GM21447 (cell line): ENCODE measurements at regions not wholly inside any gene's neighbourhood (a gene's known extent, or its start where the extent isn't known, plus 50 kb on each side); places are given as distances from the start of the nearest gene placed in this dataset.
"Not testable (repeated sequence)": the region's sequence is repeated elsewhere in the genome, so short reads cannot be mapped to it uniquely, and the experiment has no call there.

Source experiments
- ATAC-seq: cut with Tn5 transposase; IDR thresholded peaks from one replicate; pipeline ENCODE4 v1.9.1; 2021; ENCODE audit not compliant: unreplicated experiment

DNA sequence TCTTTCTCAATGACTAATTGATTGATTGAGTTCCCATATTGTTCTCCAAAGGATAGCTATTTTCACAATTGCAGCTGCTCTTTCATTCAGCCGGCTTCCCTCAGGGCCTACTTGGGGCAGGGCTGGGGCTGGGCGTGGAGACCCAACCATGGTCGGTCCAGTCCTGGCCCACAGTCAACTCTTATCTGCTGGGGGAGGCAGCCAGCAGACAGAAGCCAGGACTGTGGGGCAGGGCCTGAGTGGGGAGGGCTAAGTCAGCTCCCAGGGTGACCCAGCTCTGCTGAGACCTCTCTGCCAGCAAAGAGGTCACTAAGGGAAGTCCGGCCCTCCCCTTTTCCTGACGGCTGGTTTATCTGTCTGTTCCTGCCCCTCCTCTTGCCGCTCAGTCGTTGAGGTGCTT is 735.2 kb downstream of the TBC1D22A start:
- no peak for ATAC-seq

DNA sequence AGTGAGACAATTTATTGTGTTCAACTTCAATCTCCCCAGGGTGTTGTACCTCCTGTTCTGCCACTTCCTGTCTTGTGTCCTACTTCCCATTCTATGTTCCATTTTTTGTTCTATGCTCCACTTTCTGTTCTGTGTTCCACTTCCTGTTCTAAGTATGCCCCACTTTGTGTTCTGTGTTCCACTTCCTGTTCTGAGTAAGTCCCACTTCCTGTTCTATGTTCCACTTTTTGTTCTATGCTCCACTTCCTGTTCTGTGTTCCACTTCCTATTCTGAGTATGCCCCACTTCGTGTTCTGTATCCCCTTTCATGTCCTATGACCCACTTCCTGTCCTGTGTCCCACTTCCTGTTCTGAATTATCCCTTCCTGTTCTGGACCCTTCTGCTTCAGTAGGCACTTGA is 732.7 kb downstream of the TBC1D22A start:
- no peak for ATAC-seq

DNA sequence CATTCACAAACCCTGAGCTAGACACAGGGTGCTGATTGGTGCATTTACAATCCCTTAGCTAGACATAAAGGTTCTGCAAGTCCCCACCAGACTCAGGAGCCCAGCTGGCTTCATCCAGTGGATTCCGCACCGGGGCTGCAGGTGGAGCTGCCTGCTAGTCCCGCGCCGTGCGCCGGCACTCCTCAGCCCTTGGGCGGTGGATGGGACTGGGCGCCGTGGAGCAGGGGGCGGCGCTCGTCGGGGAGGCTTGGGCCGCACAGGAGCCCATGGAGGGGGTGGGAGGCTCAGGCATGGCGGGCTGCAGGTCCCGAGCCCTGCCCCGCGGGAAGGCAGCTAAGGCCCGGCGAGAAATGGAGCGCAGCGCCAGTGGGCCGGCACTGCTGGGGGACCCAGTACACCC is 725.7 kb downstream of the TBC1D22A start:
- not testable (repeated sequence) for ATAC-seq

DNA sequence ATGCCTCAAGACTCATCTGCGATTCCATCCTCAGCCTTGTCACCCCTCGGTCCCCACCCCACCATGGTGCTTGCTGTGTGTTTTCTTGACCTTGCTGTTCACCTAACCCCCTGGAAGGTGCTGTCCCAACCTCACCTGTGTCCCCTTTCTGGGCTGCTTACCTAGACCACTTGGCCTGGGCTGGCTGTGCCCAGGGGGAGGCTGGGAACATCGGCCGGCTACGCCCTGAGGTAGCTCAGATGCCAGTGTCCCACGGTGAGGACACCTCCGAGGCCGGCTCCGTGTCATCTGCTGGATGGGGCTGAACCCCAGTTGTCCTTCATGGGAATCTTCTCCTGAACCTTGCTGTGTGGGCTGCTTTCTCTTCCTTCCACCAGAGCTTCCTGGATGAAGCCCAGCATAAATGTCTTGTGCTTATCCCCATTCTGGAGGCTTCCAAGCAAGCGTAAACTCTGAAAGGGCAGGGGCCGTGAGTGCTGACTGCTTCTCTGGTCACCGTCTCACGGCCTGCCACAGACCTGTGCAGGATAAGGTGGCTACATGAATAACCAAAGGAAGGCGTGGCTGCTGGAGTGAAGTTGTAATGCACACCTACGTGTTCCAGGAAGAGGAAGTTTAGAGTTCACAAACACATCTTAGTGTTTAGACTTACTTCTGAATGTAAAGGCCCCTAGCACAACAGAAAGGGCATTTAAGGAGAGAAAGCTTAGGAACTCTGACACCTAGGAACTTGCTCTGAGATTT is 724.3 kb downstream of the TBC1D22A start:
- no peak for ATAC-seq

DNA sequence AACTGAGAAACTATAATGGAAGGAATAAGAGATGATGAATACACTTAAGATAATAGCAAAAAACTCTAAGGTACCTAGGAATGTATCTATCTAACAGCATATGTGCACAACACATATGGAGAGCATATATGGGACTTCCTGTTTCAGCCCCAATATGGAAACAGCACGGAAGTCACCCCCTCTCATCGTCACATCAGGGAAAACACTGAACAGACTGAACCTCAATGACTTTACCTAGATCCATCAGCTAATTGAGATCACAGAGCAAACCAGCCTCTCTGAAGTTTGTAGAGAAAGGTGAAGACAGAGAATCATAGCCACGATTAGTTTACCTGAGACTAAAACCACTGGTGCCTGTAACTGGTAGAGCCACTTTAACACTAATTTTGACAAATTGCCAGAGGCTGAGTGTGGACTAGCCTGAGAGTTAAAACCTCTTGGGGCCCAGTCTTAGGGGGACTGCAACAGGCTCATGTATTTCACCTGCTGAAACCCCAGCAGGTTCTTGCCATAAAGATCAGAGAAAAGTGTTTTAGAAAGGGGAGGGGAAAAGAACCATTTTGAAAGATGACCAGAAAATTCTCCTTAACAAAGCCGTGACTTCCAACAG is 722.6 kb downstream of the TBC1D22A start:
- ATAC-seq = no peak

DNA sequence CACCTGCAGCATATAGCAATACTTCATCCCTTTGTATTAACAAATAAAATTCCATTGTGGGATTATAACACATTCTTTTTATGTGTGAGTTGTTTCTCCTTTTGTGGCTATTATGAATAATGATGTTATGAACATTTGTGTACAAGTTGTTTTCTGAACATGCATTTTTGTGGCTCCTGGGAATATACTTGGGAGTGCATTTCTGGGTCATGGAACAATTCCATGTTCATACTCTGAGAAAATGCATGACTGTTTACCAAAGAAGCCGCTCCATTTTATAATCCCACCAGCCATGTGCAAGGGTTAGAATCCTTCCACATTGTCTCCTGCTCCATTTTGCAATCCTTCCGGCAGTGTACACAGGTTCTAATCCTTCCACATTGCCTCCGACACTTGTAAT is 713.8 kb downstream of the TBC1D22A start:
- no peak for ATAC-seq

DNA sequence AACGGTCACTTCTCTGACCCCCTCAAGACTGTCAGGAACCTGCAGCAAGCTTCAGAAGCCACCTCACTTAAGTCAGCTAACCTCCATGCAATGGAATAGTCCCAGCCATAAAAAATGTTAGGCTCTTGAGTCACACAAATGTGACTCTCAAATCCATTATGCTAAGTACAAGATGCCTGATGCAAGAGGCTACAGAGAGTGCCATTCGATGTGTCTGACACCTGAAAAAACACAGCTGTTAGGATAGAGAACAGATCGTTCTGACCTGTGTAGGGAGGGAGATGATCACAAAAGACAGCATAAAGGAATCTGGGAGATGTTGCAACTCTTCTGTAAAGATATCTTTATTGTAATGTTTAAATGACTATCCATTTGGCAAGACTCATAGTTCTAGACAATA is 712.4 kb downstream of the TBC1D22A start:
- no peak for ATAC-seq

DNA sequence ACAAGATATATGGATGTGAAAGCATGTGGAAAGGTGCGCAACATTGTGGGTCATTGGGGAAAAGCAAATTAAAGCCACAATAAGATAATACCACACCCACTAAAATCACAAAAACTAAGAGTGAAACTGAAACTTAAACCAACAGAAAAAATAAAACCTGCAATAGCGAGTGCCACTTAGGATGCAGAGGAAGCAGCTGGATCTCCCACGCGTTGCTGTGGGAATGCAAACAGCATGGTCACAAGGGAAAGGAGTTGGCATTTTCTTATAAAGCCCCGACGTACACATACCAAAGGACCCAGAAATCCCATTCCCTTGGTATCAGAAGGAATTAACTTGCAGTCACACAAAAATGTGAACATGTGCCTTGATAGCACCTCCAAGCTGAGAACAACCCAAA is 712.0 kb downstream of the TBC1D22A start:
- ATAC-seq = no peak

DNA sequence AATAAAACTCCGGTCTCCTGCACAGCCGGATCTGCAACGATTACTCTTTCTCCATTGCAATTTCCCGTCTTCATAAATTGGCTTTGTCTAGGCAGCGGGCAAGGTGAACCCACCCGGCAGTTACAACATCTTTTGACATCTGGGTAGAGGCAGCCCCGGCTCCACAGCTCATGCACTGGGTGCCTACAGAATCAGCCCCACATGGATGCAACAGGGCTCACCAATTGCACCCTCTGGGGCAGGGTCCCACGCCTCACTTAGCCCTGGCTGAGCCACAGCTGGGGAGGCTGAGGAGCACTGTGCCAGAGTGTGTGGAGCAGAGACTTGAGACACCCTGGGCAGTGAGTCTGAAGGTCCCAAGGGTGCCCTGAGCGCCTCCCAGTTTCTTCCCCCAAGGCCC is 710.2 kb downstream of the TBC1D22A start:
- no peak for ATAC-seq

DNA sequence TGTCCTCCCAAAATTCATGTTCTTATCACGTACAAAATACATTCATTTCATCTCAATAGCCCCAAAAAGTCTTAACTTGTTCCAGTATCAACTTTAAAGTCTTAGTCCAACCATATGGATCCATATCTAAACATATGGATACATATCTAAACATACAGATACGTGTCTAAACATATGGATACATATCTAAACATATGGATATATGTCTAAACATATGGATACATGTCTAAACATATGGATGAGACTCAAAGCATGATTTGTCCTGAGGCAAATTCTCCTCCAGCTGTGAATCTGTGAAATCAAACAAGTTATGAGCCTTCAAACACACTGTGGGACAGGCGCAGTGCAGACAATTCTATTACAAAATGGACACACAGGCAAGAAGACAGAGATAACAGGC is 709.0 kb downstream of the TBC1D22A start:
- ATAC-seq = no peak

DNA sequence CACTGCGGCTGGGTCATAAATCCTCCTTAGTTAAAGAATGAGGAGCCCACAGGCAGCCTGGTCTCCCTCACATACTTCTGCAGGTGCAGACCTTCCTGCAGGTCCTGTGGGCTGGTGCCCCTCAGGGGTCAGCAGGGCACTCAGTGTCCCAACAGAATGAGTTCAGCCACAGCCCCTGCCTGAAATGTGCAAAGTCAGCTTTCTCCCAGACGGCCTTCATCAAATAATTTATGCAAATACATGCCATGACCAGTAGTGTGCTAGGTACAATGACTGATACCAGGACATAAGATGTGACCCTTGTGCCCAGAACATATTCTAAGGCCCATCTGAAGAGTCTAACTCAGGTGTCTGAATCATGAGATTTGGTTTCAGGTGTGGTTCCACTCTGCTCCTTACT is 703.4 kb downstream of the TBC1D22A start:
- ATAC-seq = no peak

DNA sequence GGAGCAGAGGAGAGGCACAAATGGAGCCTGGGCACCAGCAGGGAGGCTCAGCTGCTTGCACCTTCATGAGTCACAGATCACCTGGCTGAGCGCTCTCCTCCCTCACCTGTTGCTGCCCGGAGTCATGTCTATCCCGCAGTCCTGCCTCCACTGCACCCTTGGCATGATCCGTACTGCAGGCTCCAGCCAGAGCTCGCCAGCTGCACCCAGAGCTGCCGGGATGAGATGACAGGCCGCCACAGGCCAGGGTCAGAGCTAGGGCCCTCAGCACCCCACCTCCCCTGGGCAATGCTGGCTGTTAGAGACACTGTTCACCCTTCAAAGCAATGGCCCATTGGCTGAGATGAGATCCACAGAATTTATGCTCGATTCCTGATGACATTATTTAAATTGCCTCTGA is 702.8 kb downstream of the TBC1D22A start:
- no peak for ATAC-seq

DNA sequence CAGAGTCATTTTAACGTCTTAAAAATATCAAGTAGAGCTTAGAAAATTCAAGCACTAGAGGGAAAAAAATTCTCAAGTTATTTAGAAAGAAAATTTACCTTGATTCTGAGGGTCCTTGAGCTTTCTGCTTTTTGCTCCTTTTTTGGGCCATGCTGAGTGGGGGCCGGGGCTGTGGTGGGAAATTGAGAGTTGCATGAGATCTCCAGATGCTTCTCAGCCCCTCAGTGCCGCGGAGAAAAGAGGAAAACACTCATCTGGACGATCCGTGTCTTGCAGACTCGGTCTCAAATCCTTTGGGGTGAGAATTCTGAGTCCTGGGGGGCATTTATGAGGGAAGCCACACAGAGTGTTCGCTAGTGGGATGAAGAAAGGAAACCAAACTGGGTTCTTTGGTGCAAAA is 700.8 kb downstream of the TBC1D22A start:
- no peak for ATAC-seq

DNA sequence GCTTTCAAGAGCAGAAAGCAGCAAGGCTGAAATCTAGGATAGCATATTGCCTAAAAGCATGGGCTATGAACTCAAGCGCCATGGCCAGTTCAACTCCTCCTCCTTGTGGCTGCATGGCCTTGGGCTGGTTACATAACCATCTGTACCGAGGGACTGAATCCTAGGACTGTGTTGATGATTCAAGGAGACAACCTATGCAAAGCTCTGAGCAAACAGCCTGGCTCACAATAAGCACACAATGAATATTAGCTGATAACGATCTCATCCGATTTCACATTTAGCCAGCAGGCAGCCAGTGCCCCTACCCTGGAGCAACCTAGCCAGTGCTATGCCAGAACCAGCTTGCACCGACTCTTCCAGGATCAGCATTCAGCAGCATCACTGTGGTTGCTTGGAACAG is 698.4 kb downstream of the TBC1D22A start:
- ATAC-seq = no peak

DNA sequence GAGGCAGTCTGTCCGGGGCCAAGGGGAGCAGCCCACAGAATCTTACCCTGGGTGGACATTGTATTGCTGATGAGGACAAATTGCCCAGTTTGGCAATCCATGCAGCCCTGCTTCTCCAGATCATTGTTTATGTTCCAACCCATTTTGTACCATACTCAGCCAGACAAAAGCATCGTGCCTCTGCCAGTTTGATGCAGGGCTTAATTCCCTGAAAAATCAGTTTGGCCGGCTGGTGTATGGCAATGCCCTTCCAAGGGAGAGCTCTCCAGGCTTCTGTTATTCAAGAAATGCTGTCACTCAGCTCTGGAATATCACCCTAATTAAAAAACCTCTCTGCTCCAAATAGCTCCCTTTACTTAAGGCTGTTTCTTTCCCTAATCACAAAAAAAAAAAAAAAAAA is 697.7 kb downstream of the TBC1D22A start:
- ATAC-seq = no peak

DNA sequence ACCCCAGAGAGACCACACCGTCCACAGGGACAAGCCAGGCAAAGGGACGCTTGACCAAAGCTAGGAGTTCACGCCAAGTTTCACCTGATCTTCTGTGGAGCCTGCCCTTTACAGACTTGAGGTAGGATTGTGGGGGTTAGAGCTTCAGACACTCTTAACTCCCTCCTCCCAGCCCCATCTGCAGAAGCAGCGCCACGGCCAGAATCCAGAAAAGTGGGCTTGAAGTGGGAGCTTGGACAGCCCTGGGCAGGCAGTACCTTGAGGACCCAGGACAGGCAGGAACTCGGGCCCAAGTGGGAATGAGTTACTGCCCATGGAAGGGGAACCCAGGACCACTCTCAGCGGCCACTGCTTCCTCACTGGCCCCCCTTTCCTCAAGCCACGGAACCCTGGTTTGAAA is 695.9 kb downstream of the TBC1D22A start:
- no peak for ATAC-seq

DNA sequence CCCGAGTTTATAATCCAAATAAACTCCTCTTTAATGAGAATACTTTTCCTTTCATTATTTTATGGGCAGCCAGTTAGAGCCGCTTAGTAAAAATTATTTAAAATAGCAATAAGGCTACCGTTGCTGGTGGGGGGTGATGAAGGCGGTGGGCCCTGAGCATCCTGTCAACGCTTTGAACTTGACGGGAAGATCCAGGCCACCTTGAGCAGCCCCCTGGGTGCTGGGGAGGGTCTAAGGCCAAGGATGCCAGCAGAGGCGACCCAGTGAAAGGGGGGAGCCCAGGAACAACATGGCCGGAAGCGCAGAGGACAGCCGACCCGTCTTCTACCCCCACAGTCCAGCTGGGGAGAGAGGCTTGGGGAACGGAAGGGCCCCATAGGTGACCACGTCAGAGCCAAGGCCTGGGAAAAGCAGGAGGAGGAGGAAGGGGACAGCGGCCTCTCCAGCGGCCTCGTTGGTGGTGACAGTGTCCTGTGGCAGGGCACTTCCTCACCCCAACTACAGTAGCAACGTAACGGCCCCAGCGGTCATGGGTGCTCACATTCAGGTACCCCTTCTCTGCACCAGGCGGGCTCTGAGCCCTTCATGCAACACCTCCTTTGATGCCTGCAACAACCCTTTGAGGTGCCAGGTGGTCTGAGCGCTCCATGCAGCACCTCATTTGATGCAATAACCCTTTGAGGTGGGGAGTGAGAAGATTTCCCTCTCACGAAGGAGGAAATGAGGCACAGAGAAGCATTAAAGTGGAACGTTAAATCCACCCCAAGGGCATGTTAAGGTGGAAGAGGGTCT is 695.3 kb downstream of the TBC1D22A start:
- no peak for ATAC-seq

DNA sequence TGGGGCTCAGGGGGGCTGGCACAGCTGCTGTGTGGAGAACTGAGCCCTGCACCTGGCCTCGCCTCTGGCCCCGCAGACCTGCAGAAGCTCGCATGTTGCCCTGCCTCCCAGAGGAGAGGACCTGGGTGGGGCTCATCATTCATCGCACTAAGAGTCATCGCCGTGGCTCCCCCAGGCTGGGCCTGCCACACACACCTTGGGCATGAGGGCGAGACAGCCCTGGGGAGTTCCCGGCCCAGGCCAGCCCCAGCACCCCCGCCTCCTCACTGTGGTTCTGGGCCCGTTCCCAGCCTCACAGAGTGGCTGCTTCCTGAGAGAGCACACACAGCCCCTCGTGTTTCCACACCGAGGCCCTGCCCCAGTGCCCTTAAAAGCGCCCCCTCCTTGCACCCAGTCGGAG is 694.6 kb downstream of the TBC1D22A start:
- ATAC-seq = no peak

DNA sequence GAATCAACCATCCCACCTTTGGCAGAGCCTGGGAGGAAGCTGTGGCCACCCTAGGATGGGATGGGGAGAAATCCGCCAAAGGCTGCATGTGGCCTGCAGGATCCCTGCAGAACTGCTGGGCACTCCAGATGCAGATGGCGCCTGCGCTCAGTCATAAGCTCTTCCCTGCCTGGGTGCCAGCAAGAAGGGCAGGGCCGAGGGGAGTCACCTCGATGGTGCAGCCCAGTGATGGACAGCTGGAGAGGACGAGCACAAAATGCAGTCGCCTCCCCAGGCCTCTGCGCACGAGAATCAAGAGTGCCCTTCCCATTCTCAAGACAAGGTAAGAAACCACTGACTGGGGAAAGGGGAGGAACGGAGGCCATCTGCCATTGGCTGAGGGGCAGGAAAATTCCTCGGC is 693.6 kb downstream of the TBC1D22A start:
- ATAC-seq = no peak

DNA sequence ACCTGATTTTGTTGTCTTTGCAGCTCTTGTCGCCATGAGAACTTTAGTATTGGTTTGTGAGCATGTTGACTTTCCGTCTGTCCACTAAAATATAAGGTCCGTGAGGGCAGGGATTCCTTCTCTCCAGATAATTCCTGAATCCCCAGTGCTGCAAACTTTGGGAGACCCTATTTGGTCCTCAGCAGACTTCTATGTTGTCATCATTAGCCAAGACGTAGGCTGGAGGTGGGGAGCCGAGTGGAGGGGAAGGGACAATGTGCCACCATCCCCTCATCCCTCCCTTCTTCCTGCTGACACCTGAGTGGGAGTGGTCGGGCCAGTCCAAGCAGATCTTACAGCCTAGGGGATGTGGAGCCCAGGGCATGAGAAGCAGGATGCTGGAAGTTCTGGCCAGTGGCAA is 690.6 kb downstream of the TBC1D22A start:
- no peak for ATAC-seq

DNA sequence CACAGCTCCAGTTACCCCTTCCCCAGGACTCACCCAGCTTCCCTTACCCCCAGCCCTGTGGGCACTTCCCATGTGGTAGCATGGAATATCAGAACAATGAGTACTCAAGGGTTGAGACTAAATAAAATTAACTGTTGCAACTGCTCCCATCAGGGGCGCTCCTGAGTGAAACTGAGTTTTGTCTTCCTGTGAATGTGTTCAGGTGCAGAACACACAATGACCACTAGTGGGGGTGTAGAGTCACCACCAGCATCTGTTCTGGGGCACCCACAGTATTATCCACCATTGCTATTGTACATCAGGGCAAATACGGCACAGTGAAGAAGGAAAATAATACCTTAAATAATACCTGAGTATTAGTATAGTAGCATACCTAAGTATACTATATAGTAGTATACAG is 689.7 kb downstream of the TBC1D22A start:
- ATAC-seq = no peak

DNA sequence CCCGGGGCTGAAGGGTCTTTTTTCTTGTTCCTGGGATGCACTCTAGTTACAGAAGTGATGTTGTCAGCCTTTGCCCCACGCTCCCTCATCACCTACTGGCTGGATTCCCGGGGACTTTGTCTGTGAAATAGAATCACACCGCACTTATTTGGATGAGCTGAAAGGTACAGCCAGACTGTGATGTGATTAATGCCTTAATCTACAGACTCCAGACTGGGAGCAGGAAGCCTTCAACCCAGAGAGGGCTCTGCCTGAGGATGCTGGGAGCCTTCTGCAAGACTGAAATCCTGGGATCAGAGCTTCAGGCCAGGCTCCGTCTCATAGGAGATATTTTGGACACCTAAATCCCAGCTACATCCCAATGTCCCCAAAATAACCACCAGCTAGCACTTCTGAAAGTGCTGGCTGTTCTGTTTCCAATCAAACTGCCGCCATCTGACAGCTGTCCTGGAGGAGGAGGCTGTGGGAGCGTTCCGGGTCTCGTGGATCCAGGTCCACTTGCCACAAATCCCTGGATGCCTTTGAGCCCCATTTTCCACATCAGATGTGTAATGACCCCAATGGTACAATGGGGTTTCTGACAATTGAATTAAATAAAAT is 688.5 kb downstream of the TBC1D22A start:
- no peak for ATAC-seq
